ENCODE measurements at regions not wholly inside any gene's neighbourhood (a gene's known extent, or its start where the extent isn't known, plus 50 kb on each side); places are given as distances from the start of the nearest gene placed in this dataset.
A peak's percentile ranks its signal among the peaks of the same experiment; 100 is the strongest.

DNA sequence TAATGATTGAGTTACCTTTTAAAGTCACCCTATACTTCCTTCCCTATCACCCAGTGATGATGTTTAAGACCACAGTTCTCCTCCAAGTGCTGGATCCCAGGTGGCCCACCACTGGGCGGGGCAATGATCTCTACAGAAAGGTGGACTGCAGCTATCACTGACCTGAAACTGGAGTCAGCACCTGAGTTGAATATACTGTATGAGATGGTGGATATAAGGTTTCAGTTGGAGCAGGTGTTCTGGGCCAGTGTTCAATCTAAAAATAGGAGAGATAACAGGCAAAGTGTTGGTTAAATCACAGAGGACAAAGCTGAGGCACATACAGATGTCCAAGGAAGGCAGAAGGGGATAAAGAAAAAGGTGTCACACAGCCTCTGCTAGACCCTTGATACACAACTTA, 96.6 kb downstream of the SIPA1L2 start:
- ChIA-PET POLR2A (no interaction called here), CTCF (no interaction called here)
- TF ChIP-seq, protein P1, sequence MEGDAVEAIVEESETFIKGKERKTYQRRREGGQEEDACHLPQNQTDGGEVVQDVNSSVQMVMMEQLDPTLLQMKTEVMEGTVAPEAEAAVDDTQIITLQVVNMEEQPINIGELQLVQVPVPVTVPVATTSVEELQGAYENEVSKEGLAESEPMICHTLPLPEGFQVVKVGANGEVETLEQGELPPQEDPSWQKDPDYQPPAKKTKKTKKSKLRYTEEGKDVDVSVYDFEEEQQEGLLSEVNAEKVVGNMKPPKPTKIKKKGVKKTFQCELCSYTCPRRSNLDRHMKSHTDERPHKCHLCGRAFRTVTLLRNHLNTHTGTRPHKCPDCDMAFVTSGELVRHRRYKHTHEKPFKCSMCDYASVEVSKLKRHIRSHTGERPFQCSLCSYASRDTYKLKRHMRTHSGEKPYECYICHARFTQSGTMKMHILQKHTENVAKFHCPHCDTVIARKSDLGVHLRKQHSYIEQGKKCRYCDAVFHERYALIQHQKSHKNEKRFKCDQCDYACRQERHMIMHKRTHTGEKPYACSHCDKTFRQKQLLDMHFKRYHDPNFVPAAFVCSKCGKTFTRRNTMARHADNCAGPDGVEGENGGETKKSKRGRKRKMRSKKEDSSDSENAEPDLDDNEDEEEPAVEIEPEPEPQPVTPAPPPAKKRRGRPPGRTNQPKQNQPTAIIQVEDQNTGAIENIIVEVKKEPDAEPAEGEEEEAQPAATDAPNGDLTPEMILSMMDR (IDR thresholded peaks at IDR 0.05; ENCODE audit: insufficient read depth in 1 of 2, low read depth in 1 of 2, low read length in 1 of 2, severe bottlenecking in 1 of 2, unreplicated experiment in 1 of 2): no peak
- Histone ChIP-seq H3K4me3 (ENCODE audit: low read depth, low read length) (no peak overlapping the region), H3K4me1 (peaks cover 33% of the 10 kb centered on the region), H3K27me3 (replicated peaks; ENCODE audit: control insufficient read depth, insufficient read depth, low read length) (no peaks in the 10 kb centered on the region), H3K36me3 (ENCODE audit: control insufficient read depth, insufficient read depth, low read length) (no peaks in the 10 kb centered on the region), H3K9me3 (peaks cover 10% of the 10 kb centered on the region; the same call in 1 of the 2 replicates)
- Mint-ChIP-seq H3K27me3 (ENCODE audit: insufficient read depth, unreplicated experiment) (no peaks in the 10 kb centered on the region), H3K9me3 (ENCODE audit: unreplicated experiment) (no peaks in the 10 kb centered on the region), H3K4me3 (ENCODE audit: unreplicated experiment) (no peak overlapping the region), H3K4me1 (ENCODE audit: low read depth, unreplicated experiment) (peaks cover 34% of the 10 kb centered on the region), H3K27ac (ENCODE audit: unreplicated experiment) (peak overlapping the region; percentile 12), H3K36me3 (ENCODE audit: insufficient read depth, unreplicated experiment) (peaks cover 5% of the 10 kb centered on the region)
- intact Hi-C loops (cut with micrococcal nuclease; ENCODE audit: unreplicated experiment): no loop called here
- DNase-seq: no peak
- no TSS peak for BruUV-seq (replicated peaks)

DNA sequence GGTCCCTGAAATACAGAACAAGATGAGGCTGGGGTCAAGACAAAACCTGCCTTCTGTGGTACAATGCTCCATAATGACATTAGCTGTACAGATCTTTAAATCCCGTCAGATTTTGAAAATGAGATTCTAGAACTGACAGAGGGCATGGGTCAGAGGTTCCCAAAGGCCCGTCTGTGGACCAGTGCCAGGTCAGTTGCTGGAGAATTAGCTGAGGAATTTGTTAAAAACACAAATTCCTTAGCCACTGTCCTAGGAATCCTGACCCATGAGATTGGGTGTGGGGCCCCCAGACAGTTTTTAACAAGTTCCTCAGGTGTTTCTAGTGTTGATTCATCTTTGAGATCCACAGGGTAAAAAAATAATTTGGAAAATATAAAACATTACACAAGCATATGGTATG, 97.0 kb downstream of the SIPA1L2 start:
- TF ChIP-seq, protein P1 (IDR thresholded peaks at IDR 0.05; ENCODE audit: insufficient read depth in 1 of 2, low read depth in 1 of 2, low read length in 1 of 2, severe bottlenecking in 1 of 2, unreplicated experiment in 1 of 2): no peak
- intact Hi-C loops (cut with micrococcal nuclease; ENCODE audit: unreplicated experiment): no loop called here
- ChIA-PET POLR2A (no interaction called here), CTCF (no interaction called here)
- no TSS peak for BruUV-seq (replicated peaks)
- peaks cover 30% of the 10 kb centered on the region for H3K4me1 ChIP-seq
- H3K36me3 ChIP-seq (ENCODE audit: control insufficient read depth, insufficient read depth, low read length): no peaks in the 10 kb centered on the region
- peak overlapping the region; percentile 12 for H3K27ac Mint-ChIP-seq (ENCODE audit: unreplicated experiment)
- H3K9me3 Mint-ChIP-seq (ENCODE audit: unreplicated experiment): no peaks in the 10 kb centered on the region
- peaks cover 10% of the 10 kb centered on the region; the same call in 1 of the 2 replicates for H3K9me3 ChIP-seq
- no peak for DNase-seq
- no peak overlapping the region for H3K4me3 ChIP-seq (ENCODE audit: low read depth, low read length)
- H3K4me1 Mint-ChIP-seq (ENCODE audit: low read depth, unreplicated experiment): peaks cover 30% of the 10 kb centered on the region
- no peaks in the 10 kb centered on the region for H3K27me3 ChIP-seq (replicated peaks; ENCODE audit: control insufficient read depth, insufficient read depth, low read length)
- H3K27me3 Mint-ChIP-seq (ENCODE audit: insufficient read depth, unreplicated experiment): no peaks in the 10 kb centered on the region
- H3K4me3 Mint-ChIP-seq (ENCODE audit: unreplicated experiment): no peak overlapping the region
- peaks cover 5% of the 10 kb centered on the region for H3K36me3 Mint-ChIP-seq (ENCODE audit: insufficient read depth, unreplicated experiment)

DNA sequence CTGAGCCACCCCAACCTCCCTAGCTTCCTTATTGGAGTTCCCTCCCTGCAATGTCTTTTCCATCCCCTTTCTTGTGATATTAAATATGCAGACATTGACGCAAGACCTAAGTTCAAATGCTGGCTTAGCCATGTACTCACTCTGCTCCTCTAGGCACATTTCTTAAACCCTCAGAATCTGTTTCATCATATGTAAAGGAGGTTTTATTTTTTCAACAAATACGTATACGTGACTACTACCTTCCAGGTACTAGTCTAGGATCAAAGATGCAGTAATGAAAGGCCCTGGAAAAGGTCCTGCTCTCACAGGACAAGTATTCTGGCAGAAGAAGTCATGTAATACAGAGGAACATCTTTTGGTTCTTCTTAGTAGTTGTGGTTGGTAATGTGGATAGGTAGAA, 98.6 kb downstream of the SIPA1L2 start:
- Mint-ChIP-seq H3K4me1 (ENCODE audit: low read depth, unreplicated experiment) (peaks cover 29% of the 10 kb centered on the region), H3K27me3 (ENCODE audit: insufficient read depth, unreplicated experiment) (no peaks in the 10 kb centered on the region), H3K27ac (ENCODE audit: unreplicated experiment) (no peak overlapping the region), H3K36me3 (ENCODE audit: insufficient read depth, unreplicated experiment) (peaks cover 5% of the 10 kb centered on the region), H3K9me3 (ENCODE audit: unreplicated experiment) (no peaks in the 10 kb centered on the region), H3K4me3 (ENCODE audit: unreplicated experiment) (no peak overlapping the region)
- intact Hi-C loops (cut with micrococcal nuclease; ENCODE audit: unreplicated experiment): no loop called here
- Histone ChIP-seq H3K36me3 (ENCODE audit: control insufficient read depth, insufficient read depth, low read length) (no peaks in the 10 kb centered on the region), H3K27me3 (replicated peaks; ENCODE audit: control insufficient read depth, insufficient read depth, low read length) (no peaks in the 10 kb centered on the region), H3K4me1 (peaks cover 30% of the 10 kb centered on the region), H3K9me3 (peaks cover 10% of the 10 kb centered on the region; the same call in 1 of the 2 replicates), H3K4me3 (ENCODE audit: low read depth, low read length) (no peak overlapping the region)
- no peak for DNase-seq
- CTCF ChIA-PET: no interaction called here
- TF ChIP-seq, protein P1 (IDR thresholded peaks at IDR 0.05; ENCODE audit: insufficient read depth in 1 of 2, low read depth in 1 of 2, low read length in 1 of 2, severe bottlenecking in 1 of 2, unreplicated experiment in 1 of 2): no peak
- no TSS peak for BruUV-seq (replicated peaks)
- POLR2A ChIA-PET: no interaction called here
